ENCODE measurements at regions not wholly inside any gene's neighbourhood (a gene's known extent, or its start where the extent isn't known, plus 50 kb on each side); places are given as distances from the start of the nearest gene placed in this dataset.

GRCh38 chr13:111527614-111528229 is 207.3 kb downstream of the TEX29 start:
- no peak overlapping the region for H2BK20ac ChIP-seq (ENCODE audit: low read depth, low read length, poor library complexity, severe bottlenecking)
- H3K27me3 Mint-ChIP-seq (ENCODE audit: low read depth) = peaks cover 38% of the 10 kb centered on the region
- no peak overlapping the region for H3T11ph ChIP-seq (ENCODE audit: low read length)
- no peaks in the 10 kb centered on the region; a peak in 1 of 5 replicates for H3K9me3 Mint-ChIP-seq
- H3K4me3 Mint-ChIP-seq = no peak overlapping the region
- H3K4me1 ChIP-seq (ENCODE audit: insufficient read depth, low read length) = peaks cover 11% of the 10 kb centered on the region; the same call in 1 of the 2 replicates
- no peak overlapping the region for H2BK12ac ChIP-seq (ENCODE audit: insufficient read length, low read depth, low read length)
- no peak overlapping the region for H2BK120ac ChIP-seq (ENCODE audit: low read depth, low read length, poor library complexity, severe bottlenecking)
- H3K27ac Mint-ChIP-seq = no peak overlapping the region
- H3K14ac ChIP-seq (ENCODE audit: insufficient read depth, low read length) = no peak overlapping the region
- H3K36me3 Mint-ChIP-seq (ENCODE audit: insufficient read depth in 1 of 3, low read depth in 3 of 3) = no peaks in the 10 kb centered on the region
- no peak overlapping the region for H3K9ac ChIP-seq (ENCODE audit: extremely low read depth, insufficient read length, low read length)
- H3K4me1 Mint-ChIP-seq = peaks cover 32 to 38% of the 10 kb centered on the region in 2 experiments
- H2AK5ac ChIP-seq (ENCODE audit: insufficient read length, low read length) = no peak overlapping the region
- no peak for TF ChIP-seq CTCF (conservative IDR thresholded peaks at IDR 0.05)
- H4K91ac ChIP-seq (ENCODE audit: insufficient read length, low read depth, low read length) = no peak overlapping the region
- no peaks in the 10 kb centered on the region for H3K79me1 ChIP-seq (ENCODE audit: insufficient read depth, low read depth, low read length, poor library complexity, severe bottlenecking)
- H3K23ac ChIP-seq (ENCODE audit: insufficient read length, low read depth, low read length) = no peak overlapping the region
- no CpG with 5 or more reads among the region's 14 CpGs for WGBS (ENCODE audit: extremely low coverage, insufficient read length, low lambda C conversion rate)
- H3K56ac ChIP-seq (ENCODE audit: insufficient read length, low read depth, low read length) = no peak overlapping the region
- H4K8ac ChIP-seq (replicated peaks; ENCODE audit: insufficient read length, low read depth, low read length) = no peak overlapping the region
- peaks cover 6% of the 10 kb centered on the region; the same call in 1 of the 2 replicates for H3K27me3 ChIP-seq (ENCODE audit: insufficient read depth, low read length)
- no peaks in the 10 kb centered on the region for H4K20me1 ChIP-seq (ENCODE audit: control insufficient read depth, insufficient read depth, insufficient read length)
- H2BK15ac ChIP-seq (ENCODE audit: low read depth, low read length) = no peak overlapping the region
- H3K4me2 ChIP-seq (ENCODE audit: insufficient read depth, insufficient read length, low read length) = no peak overlapping the region
- H4K5ac ChIP-seq (ENCODE audit: insufficient read length, low read depth, low read length) = no peak overlapping the region
- no peaks in the 10 kb centered on the region for H3K79me2 ChIP-seq (ENCODE audit: insufficient read depth, low read length)
- no peak overlapping the region for H2AFZ ChIP-seq (ENCODE audit: low read length)
- H2BK5ac ChIP-seq (ENCODE audit: insufficient read length, low read length) = no peak overlapping the region
- no peaks in the 10 kb centered on the region for H3K9me3 ChIP-seq (ENCODE audit: control insufficient read depth, low read depth, low read length)
- DNase-seq = no peak
- H3K18ac ChIP-seq (ENCODE audit: insufficient read length, low read depth, low read length) = no peak overlapping the region
- no peak overlapping the region for H3K27ac ChIP-seq (ENCODE audit: insufficient read length, low read depth, low read length)
- H3K23me2 ChIP-seq (ENCODE audit: insufficient read length, low read depth, low read length, poor library complexity, severe bottlenecking) = no peaks in the 10 kb centered on the region
- no peak overlapping the region for H3K4ac ChIP-seq (ENCODE audit: low read depth, low read length)
